ENCODE measurements at regions not wholly inside any gene's neighbourhood (a gene's known extent, or its start where the extent isn't known, plus 50 kb on each side); places are given as distances from the start of the nearest gene placed in this dataset.
A peak's percentile ranks its signal among the peaks of the same experiment; 100 is the strongest.

- no peak for DNase-seq (ENCODE audit: low spot score)
- ChIA-PET CTCF (no interaction called here), POLR2A (no interaction called here)
- Mint-ChIP-seq H3K27me3 (ENCODE audit: low read depth) (no peaks in the 10 kb centered on the region; the same call in none of the 2 replicates), H3K9me3 (peaks cover 4% of the 10 kb centered on the region; the same call in 1 of the 2 replicates), H3K4me1 (peaks cover 32% of the 10 kb centered on the region), H3K4me3 (no peak overlapping the region), H3K36me3 (no peaks in the 10 kb centered on the region), H3K27ac (no peak overlapping the region)
- TF ChIP-seq IRF2 (CRISPR knock-in tag; IDR thresholded peaks at IDR 0.05; ENCODE audit: borderline replicate concordance, low read depth) = no peak
- ATAC-seq = no peak
These were observed 97.8 kb upstream of the JAG1 start for GRCh38 chr20:10771435-10772140.

DNA sequence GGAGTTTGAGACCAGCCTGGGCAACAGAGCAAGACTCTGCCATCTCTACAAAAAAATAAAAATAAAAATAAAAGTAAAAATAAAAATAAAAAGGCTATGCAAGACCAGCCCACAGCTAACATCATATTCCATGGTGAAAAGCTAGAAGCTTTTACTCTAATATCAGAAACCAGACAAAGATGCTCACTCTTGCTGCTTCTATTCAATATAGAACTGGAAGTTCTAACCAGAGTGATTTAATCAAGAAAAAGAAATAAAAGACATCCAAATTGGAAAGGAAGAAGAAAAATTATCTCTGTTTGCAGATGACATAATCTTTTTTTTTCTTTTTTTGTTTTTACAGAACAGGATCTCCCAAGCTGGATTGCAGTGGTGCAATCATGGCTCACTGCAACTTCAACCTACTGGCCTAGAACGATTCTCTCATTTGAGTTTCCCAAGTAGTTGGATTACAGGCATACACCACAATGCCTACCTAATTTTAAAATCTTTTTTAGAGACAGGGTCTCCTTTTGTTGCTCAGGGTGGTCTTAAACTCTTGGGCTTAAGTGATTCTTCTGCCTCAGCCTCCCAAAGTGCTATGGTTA, 100.7 kb upstream of the JAG1 start:
- H3K4me3 Mint-ChIP-seq = no peak overlapping the region
- peaks cover 34% of the 10 kb centered on the region for H3K4me1 Mint-ChIP-seq
- ChIA-PET POLR2A (no interaction called here), CTCF (no interaction called here)
- H3K27ac Mint-ChIP-seq = no peak overlapping the region
- no peaks in the 10 kb centered on the region for H3K27me3 Mint-ChIP-seq (ENCODE audit: low read depth)
- no peaks in the 10 kb centered on the region for H3K36me3 Mint-ChIP-seq
- TF ChIP-seq FOXJ3 (CRISPR knock-in tag; IDR thresholded peaks at IDR 0.05; ENCODE audit: borderline replicate concordance) (no peak), ZNF671 (CRISPR knock-in tag; IDR thresholded peaks at IDR 0.05) (no peak), ZNF416 (CRISPR knock-in tag; IDR thresholded peaks at IDR 0.05) (no peak), SOX15 (CRISPR knock-in tag; IDR thresholded peaks at IDR 0.05) (no peak)
- TF ChIP-seq, protein P1, sequence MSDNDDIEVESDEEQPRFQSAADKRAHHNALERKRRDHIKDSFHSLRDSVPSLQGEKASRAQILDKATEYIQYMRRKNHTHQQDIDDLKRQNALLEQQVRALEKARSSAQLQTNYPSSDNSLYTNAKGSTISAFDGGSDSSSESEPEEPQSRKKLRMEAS (CRISPR knock-in tag; IDR thresholded peaks at IDR 0.05) = no peak
- DNase-seq (ENCODE audit: low spot score) = no peak
- peaks cover 4% of the 10 kb centered on the region; the same call in 1 of the 2 replicates for H3K9me3 Mint-ChIP-seq
- ATAC-seq = no peak

GRCh38 chr20:10777710-10778109, 103.9 kb upstream of the JAG1 start:
- CTCF ChIA-PET = no interaction called here

DNA sequence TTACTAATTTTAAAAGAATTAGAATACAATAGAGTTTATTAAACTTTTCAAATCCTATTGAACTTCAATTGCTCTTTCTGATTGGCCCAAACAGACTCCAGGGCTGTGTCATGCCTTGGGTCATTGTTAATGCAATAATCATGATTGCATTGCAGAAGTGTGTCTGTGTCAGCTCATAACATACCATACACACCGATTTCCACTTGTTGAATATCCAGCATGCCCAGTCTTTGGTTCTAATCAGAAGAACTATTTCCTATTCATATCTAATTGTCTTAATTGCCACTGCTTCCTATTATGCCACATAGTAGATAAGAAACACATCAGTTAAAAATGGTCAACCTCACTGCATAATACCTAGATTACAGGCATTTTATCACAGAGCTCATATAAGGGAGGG, 106.1 kb upstream of the JAG1 start:
- DNase-seq (ENCODE audit: low spot score) (no peak), ATAC-seq (no peak)
- CTCF ChIA-PET = interaction anchor here (1.5 kb wide), 1 partner anchor 83 kb away, joined by 3 read pairs; no protein-coding TSS in a partner anchor
- no peak overlapping the region for H3K27ac Mint-ChIP-seq
- H3K36me3 Mint-ChIP-seq = no peaks in the 10 kb centered on the region
- no peak for TF ChIP-seq PREB (CRISPR knock-in tag; IDR thresholded peaks at IDR 0.05; ENCODE audit: borderline replicate concordance)
- no peak for TF ChIP-seq ZNF219 (CRISPR knock-in tag; IDR thresholded peaks at IDR 0.05; ENCODE audit: borderline replicate concordance)
- TF ChIP-seq E2F5 (CRISPR knock-in tag; IDR thresholded peaks at IDR 0.05) = no peak
- TF ChIP-seq, protein P1 (CRISPR knock-in tag; IDR thresholded peaks at IDR 0.05) = no peak
- TF ChIP-seq, protein P2, sequence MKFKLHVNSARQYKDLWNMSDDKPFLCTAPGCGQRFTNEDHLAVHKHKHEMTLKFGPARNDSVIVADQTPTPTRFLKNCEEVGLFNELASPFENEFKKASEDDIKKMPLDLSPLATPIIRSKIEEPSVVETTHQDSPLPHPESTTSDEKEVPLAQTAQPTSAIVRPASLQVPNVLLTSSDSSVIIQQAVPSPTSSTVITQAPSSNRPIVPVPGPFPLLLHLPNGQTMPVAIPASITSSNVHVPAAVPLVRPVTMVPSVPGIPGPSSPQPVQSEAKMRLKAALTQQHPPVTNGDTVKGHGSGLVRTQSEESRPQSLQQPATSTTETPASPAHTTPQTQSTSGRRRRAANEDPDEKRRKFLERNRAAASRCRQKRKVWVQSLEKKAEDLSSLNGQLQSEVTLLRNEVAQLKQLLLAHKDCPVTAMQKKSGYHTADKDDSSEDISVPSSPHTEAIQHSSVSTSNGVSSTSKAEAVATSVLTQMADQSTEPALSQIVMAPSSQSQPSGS (CRISPR knock-in tag; IDR thresholded peaks at IDR 0.05; ENCODE audit: borderline replicate concordance, low read depth) = no peak
- TF ChIP-seq IRF1 (CRISPR knock-in tag; IDR thresholded peaks at IDR 0.05) = no peak
- TF ChIP-seq KAT7 (CRISPR knock-in tag; IDR thresholded peaks at IDR 0.05; ENCODE audit: borderline replicate concordance) = no peak
- no peak for TF ChIP-seq ZBTB21 (CRISPR knock-in tag; IDR thresholded peaks at IDR 0.05; ENCODE audit: borderline replicate concordance)
- no peak for TF ChIP-seq TEAD4 (CRISPR knock-in tag; IDR thresholded peaks at IDR 0.05)
- peaks cover 51% of the 10 kb centered on the region for H3K4me1 Mint-ChIP-seq
- no peaks in the 10 kb centered on the region for H3K9me3 Mint-ChIP-seq
- no peak overlapping the region for H3K4me3 Mint-ChIP-seq
- no peaks in the 10 kb centered on the region for H3K27me3 Mint-ChIP-seq (ENCODE audit: low read depth)
- POLR2A ChIA-PET = no interaction called here

More at GRCh38 chr20:10777710-10778109, 103.9 kb upstream of the JAG1 start:
- H3K9me3 Mint-ChIP-seq = peaks cover 4% of the 10 kb centered on the region; the same call in 1 of the 2 replicates
- H3K27ac Mint-ChIP-seq = no peak overlapping the region
- no peaks in the 10 kb centered on the region for H3K36me3 Mint-ChIP-seq
- no peak for DNase-seq (ENCODE audit: low spot score)
- TF ChIP-seq, protein P1 (CRISPR knock-in tag; IDR thresholded peaks at IDR 0.05) = no peak
- no peak overlapping the region for H3K4me3 Mint-ChIP-seq
- peaks cover 42% of the 10 kb centered on the region for H3K4me1 Mint-ChIP-seq
- POLR2A ChIA-PET = no interaction called here
- 0 out of 2 replicates have a peak, but pooled peaks have one; percentile 28 for ATAC-seq
- no peaks in the 10 kb centered on the region for H3K27me3 Mint-ChIP-seq (ENCODE audit: low read depth)
